GM23248 (cell line): ENCODE measurements at regions not wholly inside any gene's neighbourhood (a gene's known extent, or its start where the extent isn't known, plus 50 kb on each side); places are given as distances from the start of the nearest gene placed in this dataset.

ENCODE experiments used
- EZH2 ChIP-seq: fragments of 200-600 bp; sonication (generic); IDR thresholded peaks from 2 replicates; pipeline ENCODE4 v1.6.1; 2018; ENCODE audit warnings: antibody characterized with exemption, mild to moderate bottlenecking; ENCODE audit not compliant: insufficient read depth, poor library complexity, severe bottlenecking
- EZH2phosphoT487 ChIP-seq: fragments of 200-600 bp; sonication (generic); IDR thresholded peaks from 2 replicates; pipeline ENCODE4 v1.6.1; 2018; ENCODE audit warnings: antibody characterized with exemption, moderate library complexity, mild to moderate bottlenecking, low read depth; ENCODE audit not compliant: insufficient read depth

GRCh38 chr2:126503476-126503875 is 152.5 kb upstream of the GYPC start:
- TF ChIP-seq EZH2 (no peak), EZH2phosphoT487 (no peak)
